ENCODE measurements at regions not wholly inside any gene's neighbourhood (a gene's known extent, or its start where the extent isn't known, plus 50 kb on each side); places are given as distances from the start of the nearest gene placed in this dataset.

DNA sequence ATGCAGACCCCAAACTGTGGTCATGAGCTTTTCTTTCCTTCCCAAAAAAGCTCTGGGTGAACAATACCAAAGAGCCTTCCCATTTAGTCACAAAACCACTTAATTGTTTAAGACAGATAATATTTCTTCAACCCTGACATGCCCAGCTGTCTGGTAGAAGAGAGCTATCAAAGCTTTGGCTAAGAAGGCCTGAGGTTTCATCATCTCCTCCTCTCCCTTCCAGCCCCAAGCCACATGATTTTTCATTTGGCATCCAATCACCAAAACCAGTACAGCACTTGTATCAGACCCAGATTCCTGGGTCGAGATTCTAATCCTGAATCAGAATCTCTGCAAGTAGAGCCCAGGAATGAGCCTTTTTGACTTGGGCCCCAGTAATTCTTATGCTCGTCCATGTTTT, 199.6 kb upstream of the TMEM260 start:
- Histone ChIP-seq H3K36me3 (ENCODE audit: control insufficient read depth, insufficient read depth, low read length) (no peaks in the 10 kb centered on the region), H3K4me1 (ENCODE audit: control insufficient read depth, insufficient read depth, low read length, poor library complexity, severe bottlenecking) (no peaks in the 10 kb centered on the region), H3K27ac (ENCODE audit: low read depth, low read length, severe bottlenecking) (no peak overlapping the region), H3K4me3 (ENCODE audit: extremely low read depth, insufficient read depth, low read length, poor library complexity, severe bottlenecking) (no peak overlapping the region), H3K9me3 (ENCODE audit: control insufficient read depth, low read length) (no peaks in the 10 kb centered on the region)
- WGBS, 2 experiments (ENCODE audit: insufficient coverage in 2 of 2) = 72 to 83% methylated on average over 2 of the region's 2 CpGs

DNA sequence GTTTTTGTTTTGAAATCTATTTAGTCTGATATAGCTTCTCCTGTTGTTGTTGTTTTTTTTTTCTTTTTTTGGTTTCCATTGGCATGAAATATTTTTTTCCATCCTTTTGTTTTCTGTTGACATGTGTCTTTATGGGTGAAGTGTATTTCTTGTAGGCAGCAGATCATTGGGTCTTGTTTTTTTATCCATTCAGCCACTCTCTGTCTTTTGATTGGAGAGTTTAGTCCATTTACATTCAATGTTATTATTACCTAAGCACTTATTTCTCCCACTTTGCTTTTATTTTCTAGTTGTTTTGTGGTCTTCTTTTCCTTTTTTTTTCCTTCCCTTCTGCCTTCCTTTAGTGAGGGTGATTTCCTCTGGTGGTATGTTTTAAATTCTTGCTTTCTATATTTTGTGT, 193.6 kb upstream of the TMEM260 start:
- Histone ChIP-seq H3K36me3 (ENCODE audit: control insufficient read depth, insufficient read depth, low read length) (no peaks in the 10 kb centered on the region), H3K9me3 (ENCODE audit: control insufficient read depth, low read length) (no peaks in the 10 kb centered on the region), H3K4me1 (ENCODE audit: control insufficient read depth, insufficient read depth, low read length, poor library complexity, severe bottlenecking) (no peaks in the 10 kb centered on the region), H3K27ac (ENCODE audit: low read depth, low read length, severe bottlenecking) (no peak overlapping the region), H3K4me3 (ENCODE audit: extremely low read depth, insufficient read depth, low read length, poor library complexity, severe bottlenecking) (no peak overlapping the region)

DNA sequence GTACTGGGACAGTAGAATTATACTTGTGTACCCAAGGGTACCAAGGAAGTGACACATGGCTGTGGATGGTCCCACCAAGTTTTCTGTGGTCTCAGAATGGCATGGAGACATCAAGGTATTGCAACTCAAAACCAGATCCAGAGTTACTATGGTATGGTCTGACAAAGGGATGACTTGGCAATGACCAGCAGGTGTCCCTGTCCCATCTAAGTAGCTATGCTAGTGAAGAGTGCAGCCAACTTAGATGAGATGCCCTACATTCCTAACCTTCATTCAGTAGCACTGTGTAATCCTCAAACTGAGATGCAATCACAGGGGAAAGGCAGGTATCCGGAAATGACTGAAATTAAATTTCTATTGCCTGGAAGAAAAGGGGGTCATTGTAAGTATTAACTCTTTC, 188.7 kb upstream of the TMEM260 start:
- Histone ChIP-seq H3K36me3 (ENCODE audit: control insufficient read depth, insufficient read depth, low read length) (no peaks in the 10 kb centered on the region), H3K9me3 (ENCODE audit: control insufficient read depth, low read length) (no peaks in the 10 kb centered on the region), H3K27ac (ENCODE audit: low read depth, low read length, severe bottlenecking) (no peak overlapping the region), H3K4me1 (ENCODE audit: control insufficient read depth, insufficient read depth, low read length, poor library complexity, severe bottlenecking) (no peaks in the 10 kb centered on the region), H3K4me3 (ENCODE audit: extremely low read depth, insufficient read depth, low read length, poor library complexity, severe bottlenecking) (no peak overlapping the region)
- WGBS, 2 experiments (ENCODE audit: insufficient coverage in 2 of 2) = 60% methylated on average over 1 of the region's 1 CpG; no CpG with 5 or more reads in 1 of the 2 experiments

DNA sequence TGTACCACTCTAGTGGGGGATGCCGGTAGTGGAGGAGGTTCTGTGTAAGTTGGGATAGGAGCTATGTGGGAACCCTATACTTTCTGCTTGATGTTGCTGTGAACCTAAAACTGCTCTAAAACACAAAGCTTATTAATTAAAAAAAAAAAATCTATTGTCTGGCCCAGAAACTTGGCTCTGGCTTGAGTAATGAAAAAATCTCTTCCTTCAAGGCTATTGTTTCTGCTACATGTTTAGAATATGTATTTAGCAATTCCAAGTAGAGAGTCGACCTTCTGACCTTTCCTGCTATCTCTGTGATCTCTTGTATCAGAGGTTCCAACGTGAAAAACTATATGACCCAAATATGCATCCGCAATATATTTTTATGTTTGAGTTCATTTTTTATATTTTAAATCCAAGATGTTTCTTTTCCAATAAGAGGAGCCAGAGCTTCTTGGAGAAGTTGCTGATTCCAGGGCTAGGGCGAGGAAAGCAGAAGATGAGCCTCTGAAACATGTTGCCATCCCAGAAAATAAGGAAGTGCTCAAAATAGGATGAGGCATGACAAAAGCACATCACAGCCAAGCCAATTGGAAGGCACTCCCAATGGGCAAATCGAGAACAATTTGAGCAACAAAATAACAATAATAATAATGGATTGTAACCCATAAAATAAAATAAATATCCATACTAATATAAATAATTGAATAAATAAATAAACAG, 184.6 kb upstream of the TMEM260 start:
- Histone ChIP-seq H3K4me1 (ENCODE audit: control insufficient read depth, insufficient read depth, low read length, poor library complexity, severe bottlenecking) (no peaks in the 10 kb centered on the region), H3K9me3 (ENCODE audit: control insufficient read depth, low read length) (no peaks in the 10 kb centered on the region), H3K27ac (ENCODE audit: low read depth, low read length, severe bottlenecking) (no peak overlapping the region), H3K4me3 (ENCODE audit: extremely low read depth, insufficient read depth, low read length, poor library complexity, severe bottlenecking) (no peak overlapping the region), H3K36me3 (ENCODE audit: control insufficient read depth, insufficient read depth, low read length) (no peaks in the 10 kb centered on the region)
- 83% methylated on average over 1 of the region's 6 CpGs; no CpG with 5 or more reads in 1 of the 2 experiments for WGBS, 2 experiments (ENCODE audit: insufficient coverage in 2 of 2)

DNA sequence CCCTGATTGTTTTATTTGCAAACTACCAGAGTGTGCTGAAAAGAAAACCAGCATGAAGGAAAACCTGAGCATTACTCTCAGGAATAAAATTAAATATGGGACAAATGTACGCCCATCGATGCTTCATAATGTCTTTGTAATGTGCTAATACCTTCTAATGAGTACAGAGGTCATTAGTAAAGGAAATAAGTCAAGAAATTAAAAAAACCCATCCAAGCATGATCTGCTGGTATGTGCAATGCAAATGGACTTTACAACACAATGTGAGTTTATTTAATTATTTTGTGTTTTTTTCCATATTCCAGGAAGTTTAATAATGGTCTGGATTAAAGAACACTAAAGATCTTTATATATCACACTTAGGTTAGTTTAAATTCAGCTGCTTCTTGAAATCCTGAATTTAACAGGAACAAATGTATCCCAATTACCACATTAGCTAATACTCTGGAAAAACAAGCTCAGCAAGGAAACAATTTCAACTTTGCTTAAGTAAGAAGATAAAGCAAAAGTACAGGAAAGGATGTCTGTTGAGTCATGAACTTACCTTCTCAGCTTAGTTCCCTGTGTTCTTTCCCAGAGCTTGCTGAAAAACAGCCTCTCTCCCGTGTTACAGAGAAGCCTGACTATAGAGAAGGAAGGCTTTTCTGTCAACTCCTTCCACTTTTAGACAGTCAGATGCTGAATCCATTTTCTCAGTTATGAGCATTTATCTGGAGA, 179.3 kb upstream of the TMEM260 start:
- no peaks in the 10 kb centered on the region for H3K36me3 ChIP-seq (ENCODE audit: control insufficient read depth, insufficient read depth, low read length)
- no peaks in the 10 kb centered on the region for H3K9me3 ChIP-seq (ENCODE audit: control insufficient read depth, low read length)
- no peak overlapping the region for H3K27ac ChIP-seq (ENCODE audit: low read depth, low read length, severe bottlenecking)
- H3K4me3 ChIP-seq (ENCODE audit: extremely low read depth, insufficient read depth, low read length, poor library complexity, severe bottlenecking) = no peak overlapping the region
- no CpG with 5 or more reads among the region's 3 CpGs for WGBS, 2 experiments (ENCODE audit: insufficient coverage in 2 of 2)
- no peaks in the 10 kb centered on the region for H3K4me1 ChIP-seq (ENCODE audit: control insufficient read depth, insufficient read depth, low read length, poor library complexity, severe bottlenecking)

DNA sequence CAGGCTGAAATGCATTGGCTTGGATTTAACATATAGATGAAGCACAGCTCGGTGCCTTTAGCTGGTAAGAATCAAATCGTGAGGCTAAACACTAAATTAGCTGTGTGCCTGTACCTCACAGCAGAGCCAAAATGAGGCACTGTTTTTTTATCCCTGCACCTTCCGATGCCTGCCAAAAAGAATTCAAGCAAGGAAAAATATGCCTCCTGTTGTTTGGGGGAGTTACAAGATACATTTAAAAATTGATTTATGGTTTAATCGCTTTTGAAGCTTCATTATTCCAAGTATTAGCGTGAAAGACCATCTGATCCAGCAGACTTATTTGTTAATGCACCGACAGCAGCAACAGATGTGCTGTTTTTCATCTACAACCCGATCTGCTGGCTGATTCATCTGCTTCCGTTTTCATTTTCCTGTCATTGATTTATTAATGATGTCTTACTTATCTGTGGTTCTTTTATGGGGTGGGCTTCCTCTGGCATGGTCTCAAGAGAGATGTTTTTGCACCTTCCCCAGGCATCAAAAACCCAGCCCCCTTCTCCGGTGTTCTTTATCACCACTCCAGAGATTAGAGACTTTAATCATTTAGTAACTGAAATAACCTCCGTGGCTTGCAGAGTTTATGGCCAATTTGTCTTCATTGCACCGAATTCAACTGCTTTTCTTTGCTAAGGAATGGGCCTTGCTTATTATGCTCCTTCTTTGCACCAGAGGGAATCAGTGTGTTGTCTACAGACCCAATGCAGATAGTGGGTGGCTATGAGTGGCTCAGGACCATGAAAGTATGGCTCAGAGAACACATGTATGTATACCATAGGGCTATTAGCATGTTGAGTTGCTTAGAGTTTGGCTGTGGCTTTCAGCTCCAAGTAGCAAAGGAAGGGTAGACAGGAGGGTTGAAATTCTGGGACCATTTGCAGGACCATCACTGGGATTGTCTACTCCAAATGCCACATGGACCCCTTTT, 166.8 kb upstream of the TMEM260 start:
- H3K9me3 ChIP-seq (ENCODE audit: control insufficient read depth, low read length) = no peaks in the 10 kb centered on the region
- no peak overlapping the region for H3K4me3 ChIP-seq (ENCODE audit: extremely low read depth, insufficient read depth, low read length, poor library complexity, severe bottlenecking)
- no peak overlapping the region for H3K27ac ChIP-seq (ENCODE audit: low read depth, low read length, severe bottlenecking)
- WGBS, 2 experiments (ENCODE audit: insufficient coverage in 2 of 2) = 92 to 94% methylated on average over 8 to 10 of the region's 11 CpGs
- H3K4me1 ChIP-seq (ENCODE audit: control insufficient read depth, insufficient read depth, low read length, poor library complexity, severe bottlenecking) = peaks cover 10% of the 10 kb centered on the region
- no peaks in the 10 kb centered on the region for H3K36me3 ChIP-seq (ENCODE audit: control insufficient read depth, insufficient read depth, low read length)

DNA sequence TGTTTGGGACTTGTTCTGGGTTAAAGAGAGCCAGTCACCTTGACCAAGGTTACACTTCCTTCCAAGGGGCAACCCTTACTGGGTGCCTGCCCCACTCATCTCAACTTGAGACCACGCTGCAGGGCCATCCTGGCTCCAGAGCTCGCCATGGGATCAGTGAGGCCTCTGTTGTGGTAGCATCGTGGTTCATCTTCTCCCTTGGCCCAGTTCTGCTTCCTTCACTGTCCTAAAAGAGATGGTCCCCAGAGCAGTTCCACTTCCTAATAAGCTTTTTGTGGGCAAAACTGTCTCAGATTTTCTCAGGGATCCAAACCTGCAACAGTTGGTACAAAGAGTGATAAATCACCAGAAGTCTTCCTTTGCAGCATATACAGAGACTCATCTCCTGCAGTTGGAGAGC, 165.9 kb upstream of the TMEM260 start:
- 89 to 98% methylated on average over 3 of the region's 3 CpGs for WGBS, 2 experiments (ENCODE audit: insufficient coverage in 2 of 2)
- Histone ChIP-seq H3K9me3 (ENCODE audit: control insufficient read depth, low read length) (no peaks in the 10 kb centered on the region), H3K4me3 (ENCODE audit: extremely low read depth, insufficient read depth, low read length, poor library complexity, severe bottlenecking) (no peak overlapping the region), H3K36me3 (ENCODE audit: control insufficient read depth, insufficient read depth, low read length) (no peaks in the 10 kb centered on the region), H3K4me1 (ENCODE audit: control insufficient read depth, insufficient read depth, low read length, poor library complexity, severe bottlenecking) (peaks cover 10% of the 10 kb centered on the region), H3K27ac (ENCODE audit: low read depth, low read length, severe bottlenecking) (no peak overlapping the region)

DNA sequence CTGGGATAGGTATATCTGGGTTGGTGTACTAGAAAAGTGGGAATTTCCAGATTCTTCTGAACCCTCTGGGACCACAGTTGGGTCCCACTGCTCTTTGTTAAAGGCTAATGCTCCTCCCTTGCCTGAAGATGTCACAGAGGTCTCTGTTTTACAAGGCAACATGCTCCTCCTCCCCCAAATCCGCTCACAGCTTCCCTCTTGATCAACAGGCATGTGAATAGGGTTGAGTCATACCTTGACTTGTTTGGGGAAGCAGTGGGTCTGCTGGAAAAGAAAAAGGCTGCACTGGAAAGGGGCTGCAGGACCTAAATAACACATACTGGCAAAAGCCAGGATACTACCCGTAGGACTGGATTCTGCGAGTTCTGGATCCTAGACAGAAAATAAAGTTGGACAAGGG, 165.4 kb upstream of the TMEM260 start:
- WGBS, 2 experiments (ENCODE audit: insufficient coverage in 2 of 2) = no CpG with 5 or more reads among the region's 3 CpGs
- no peaks in the 10 kb centered on the region for H3K9me3 ChIP-seq (ENCODE audit: control insufficient read depth, low read length)
- H3K27ac ChIP-seq (ENCODE audit: low read depth, low read length, severe bottlenecking) = no peak overlapping the region
- no peak overlapping the region for H3K4me3 ChIP-seq (ENCODE audit: extremely low read depth, insufficient read depth, low read length, poor library complexity, severe bottlenecking)
- peaks cover 10% of the 10 kb centered on the region for H3K4me1 ChIP-seq (ENCODE audit: control insufficient read depth, insufficient read depth, low read length, poor library complexity, severe bottlenecking)
- no peaks in the 10 kb centered on the region for H3K36me3 ChIP-seq (ENCODE audit: control insufficient read depth, insufficient read depth, low read length)

DNA sequence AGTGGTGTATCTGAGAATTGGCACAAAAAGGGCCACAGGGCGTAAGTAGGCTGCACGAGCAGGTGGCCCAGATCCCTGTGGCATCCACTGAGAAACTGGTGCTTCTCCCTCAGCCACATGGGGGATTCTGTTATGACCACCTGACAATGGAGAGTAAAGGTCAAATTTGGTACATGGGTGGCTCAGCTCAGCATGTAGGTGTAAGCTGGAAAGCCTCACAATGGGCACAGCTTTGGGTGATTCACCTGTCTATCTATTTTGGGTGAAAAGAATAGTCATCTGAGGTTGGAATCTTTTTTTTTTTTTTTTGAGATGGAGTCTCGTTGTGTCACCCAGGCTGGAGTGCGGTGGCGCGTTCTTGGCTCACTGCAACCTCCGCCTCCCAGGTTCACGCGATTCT, 163.4 kb upstream of the TMEM260 start:
- no peaks in the 10 kb centered on the region for H3K36me3 ChIP-seq (ENCODE audit: control insufficient read depth, insufficient read depth, low read length)
- no peak overlapping the region for H3K27ac ChIP-seq (ENCODE audit: low read depth, low read length, severe bottlenecking)
- WGBS, 2 experiments (ENCODE audit: insufficient coverage in 2 of 2) = 83% methylated on average over 2 of the region's 9 CpGs; no CpG with 5 or more reads in 1 of the 2 experiments
- H3K9me3 ChIP-seq (ENCODE audit: control insufficient read depth, low read length) = no peaks in the 10 kb centered on the region
- H3K4me3 ChIP-seq (ENCODE audit: extremely low read depth, insufficient read depth, low read length, poor library complexity, severe bottlenecking) = no peak overlapping the region
- peaks cover 10% of the 10 kb centered on the region for H3K4me1 ChIP-seq (ENCODE audit: control insufficient read depth, insufficient read depth, low read length, poor library complexity, severe bottlenecking)

DNA sequence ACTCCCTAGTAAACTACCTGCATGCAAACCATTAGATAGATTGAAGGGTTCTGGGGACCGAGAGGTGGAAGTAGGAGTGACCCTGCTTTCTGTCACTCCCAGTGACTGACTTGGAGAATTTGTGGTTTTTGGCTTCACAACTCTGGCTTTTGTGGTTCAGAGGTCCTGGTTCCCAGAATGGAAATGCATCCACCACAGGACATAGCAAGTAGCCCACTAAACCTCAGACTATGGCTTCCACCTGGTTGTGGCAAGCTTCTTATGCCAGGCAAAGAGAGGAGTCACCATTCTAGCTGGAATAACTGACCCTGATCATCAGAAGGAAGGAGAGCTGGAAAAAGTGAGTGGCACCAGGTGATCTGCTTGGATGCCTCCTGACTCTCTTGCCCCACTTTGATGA, 162.4 kb upstream of the TMEM260 start:
- WGBS, 2 experiments (ENCODE audit: insufficient coverage in 2 of 2) = 88% methylated on average over 1 of the region's 1 CpG; no CpG with 5 or more reads in 1 of the 2 experiments
- Histone ChIP-seq H3K4me1 (ENCODE audit: control insufficient read depth, insufficient read depth, low read length, poor library complexity, severe bottlenecking) (peaks cover 10% of the 10 kb centered on the region), H3K4me3 (ENCODE audit: extremely low read depth, insufficient read depth, low read length, poor library complexity, severe bottlenecking) (no peak overlapping the region), H3K27ac (ENCODE audit: low read depth, low read length, severe bottlenecking) (no peak overlapping the region), H3K9me3 (ENCODE audit: control insufficient read depth, low read length) (no peaks in the 10 kb centered on the region), H3K36me3 (ENCODE audit: control insufficient read depth, insufficient read depth, low read length) (no peaks in the 10 kb centered on the region)

Data from mesodermal cell (in vitro differentiated cells).